GM19452 (cell line): ENCODE measurements at regions not wholly inside any gene's neighbourhood (a gene's known extent, or its start where the extent isn't known, plus 50 kb on each side); places are given as distances from the start of the nearest gene placed in this dataset.
"Not testable (repeated sequence)": the region's sequence is repeated elsewhere in the genome, so short reads cannot be mapped to it uniquely, and the experiment has no call there.

Experiments used
- ATAC-seq: cut with Tn5 transposase; IDR thresholded peaks from one replicate; pipeline ENCODE4 v1.9.1; 2021; ENCODE audit not compliant: unreplicated experiment

GRCh38 chr15:36160351-36160750 lies 419.1 kb upstream of the CDIN1 start:
- ATAC-seq = no peak

- ATAC-seq = no peak
These were observed 418.3 kb upstream of the CDIN1 start for GRCh38 chr15:36161108-36161507.

- ATAC-seq = no peak
These were observed 417.6 kb upstream of the CDIN1 start for GRCh38 chr15:36161771-36162212.

GRCh38 chr15:36163983-36164382 lies 415.4 kb upstream of the CDIN1 start:
- ATAC-seq = not testable (repeated sequence)

GRCh38 chr15:36172955-36173354 lies 406.5 kb upstream of the CDIN1 start:
- ATAC-seq = no peak

GRCh38 chr15:36175186-36175740 lies 404.2 kb upstream of the CDIN1 start:
- no peak for ATAC-seq

- no peak for ATAC-seq
These were observed 403.6 kb upstream of the CDIN1 start for GRCh38 chr15:36175741-36176291.

- no peak for ATAC-seq
These were observed 401.7 kb upstream of the CDIN1 start for GRCh38 chr15:36177590-36178302.

GRCh38 chr15:36178303-36178633 lies 401.2 kb upstream of the CDIN1 start:
- no peak for ATAC-seq

- ATAC-seq = no peak
These were observed 396.2 kb upstream of the CDIN1 start for GRCh38 chr15:36183201-36183600.

GRCh38 chr15:36185438-36185837 lies 394.0 kb upstream of the CDIN1 start:
- no peak for ATAC-seq

GRCh38 chr15:36185845-36186244 lies 393.6 kb upstream of the CDIN1 start:
- no peak for ATAC-seq

GRCh38 chr15:36186376-36186775 lies 393.1 kb upstream of the CDIN1 start:
- ATAC-seq = no peak

GRCh38 chr15:36191459-36191858 lies 388.0 kb upstream of the CDIN1 start:
- no peak for ATAC-seq

- ATAC-seq = not testable (repeated sequence)
These were observed 383.9 kb upstream of the CDIN1 start for GRCh38 chr15:36195361-36196007.

- no peak for ATAC-seq
These were observed 370.4 kb upstream of the CDIN1 start for GRCh38 chr15:36208868-36209582.

GRCh38 chr15:36210426-36210825 lies 369.0 kb upstream of the CDIN1 start:
- no peak for ATAC-seq

GRCh38 chr15:36218322-36218721 lies 361.1 kb upstream of the CDIN1 start:
- no peak for ATAC-seq

- no peak for ATAC-seq
These were observed 360.4 kb upstream of the CDIN1 start for GRCh38 chr15:36218991-36219390.

GRCh38 chr15:36221992-36222391 lies 357.4 kb upstream of the CDIN1 start:
- no peak for ATAC-seq

GRCh38 chr15:36230776-36231175 lies 348.6 kb upstream of the CDIN1 start:
- no peak for ATAC-seq

- no peak for ATAC-seq
These were observed 346.9 kb upstream of the CDIN1 start for GRCh38 chr15:36232491-36232890.
